OCI-LY1 (cell line): ENCODE measurements at regions not wholly inside any gene's neighbourhood (a gene's known extent, or its start where the extent isn't known, plus 50 kb on each side); places are given as distances from the start of the nearest gene placed in this dataset.

Experiments
- CTCF ChIP-seq: fragments of 200-600 bp; sonication (generic), shearing (Covaris generic); IDR thresholded peaks from 2 replicates; pipeline ENCODE4 v1.5.1; 2017; ENCODE audit warnings: mild to moderate bottlenecking, antibody characterized with exemption, low read length, moderate library complexity, mixed read lengths
- EZH2 ChIP-seq: fragments of 200-600 bp; sonication (generic), shearing (Covaris generic); IDR thresholded peaks from 2 replicates; pipeline ENCODE4 v1.8.0; 2017; ENCODE audit warnings: borderline replicate concordance, mixed run types, mild to moderate bottlenecking, antibody characterized with exemption, low read length, moderate library complexity, mixed read lengths

DNA sequence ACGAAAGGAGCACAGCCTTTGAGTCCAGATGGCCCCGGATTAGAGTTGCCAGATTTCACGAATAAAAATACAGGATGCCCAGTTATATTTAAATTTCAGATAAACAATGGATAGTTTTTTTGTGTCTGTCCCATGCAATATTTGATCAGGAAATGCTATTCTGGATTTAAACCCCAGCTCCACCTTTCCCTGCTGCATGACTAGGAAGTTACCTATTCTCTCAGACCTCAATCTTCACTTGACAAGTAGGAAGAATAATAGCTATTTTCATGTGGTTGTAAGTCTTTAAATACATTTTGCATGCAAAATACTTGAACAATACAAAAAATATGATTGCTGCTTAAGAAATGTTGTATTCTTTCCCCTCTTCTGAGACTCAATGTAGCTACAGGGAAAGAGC lies 125.3 kb upstream of the P2RY1 start:
- TF ChIP-seq CTCF, result no peak
- TF ChIP-seq EZH2, result no peak
